ENCODE measurements at regions not wholly inside any gene's neighbourhood (a gene's known extent, or its start where the extent isn't known, plus 50 kb on each side); places are given as distances from the start of the nearest gene placed in this dataset.

DNA sequence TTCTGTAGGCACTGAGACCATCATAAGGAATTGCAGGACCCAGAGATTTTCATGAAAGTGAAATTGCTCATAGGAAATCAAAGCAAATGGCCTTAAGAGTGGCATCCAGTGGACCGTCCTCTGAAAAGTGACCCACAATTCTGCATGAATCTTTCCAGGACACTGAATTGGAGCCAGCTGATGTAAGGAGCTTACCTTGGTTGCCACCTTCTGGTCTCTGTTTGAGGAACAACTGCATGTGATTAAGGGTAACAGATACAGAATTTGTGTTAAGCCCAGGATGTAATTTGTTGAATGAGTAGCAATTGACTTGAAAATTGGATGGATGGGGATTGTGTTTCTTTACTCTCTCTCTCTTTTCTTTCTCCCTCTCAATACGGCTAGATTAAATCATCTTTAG, 49.9 kb upstream of the GAS1 start:
- H3K27me3 Mint-ChIP-seq: peaks cover 1% of the 10 kb centered on the region
- intact Hi-C loops (cut with micrococcal nuclease): no loop called here
- H3K9me3 Mint-ChIP-seq: no peaks in the 10 kb centered on the region

DNA sequence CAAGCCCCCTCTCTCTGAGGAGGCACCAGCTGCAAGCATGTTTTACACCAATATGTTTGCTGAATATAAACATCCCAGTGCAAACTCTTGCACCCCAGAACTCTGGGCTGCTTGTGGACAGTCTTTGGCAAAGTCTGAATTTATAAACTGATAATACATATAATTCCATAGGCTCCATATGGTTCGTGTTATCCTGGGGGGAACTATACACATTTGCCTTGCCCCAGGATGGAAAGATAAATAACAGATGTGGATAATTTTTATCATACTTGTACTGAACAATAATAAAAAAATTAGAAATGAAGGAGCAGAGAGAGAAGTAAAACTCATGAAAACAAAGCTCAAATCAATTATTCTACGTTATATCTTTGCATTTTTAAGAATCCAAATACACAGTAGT, 50.6 kb upstream of the GAS1 start:
- H3K4me3 Mint-ChIP-seq: no peak overlapping the region
- no peaks in the 10 kb centered on the region for H3K4me1 Mint-ChIP-seq (ENCODE audit: low read depth)
- no peaks in the 10 kb centered on the region for H3K9me3 Mint-ChIP-seq
- intact Hi-C loops (cut with micrococcal nuclease): no loop called here
- no peak overlapping the region for H3K27ac Mint-ChIP-seq
- no peaks in the 10 kb centered on the region for H3K36me3 Mint-ChIP-seq (ENCODE audit: low read depth)
- H3K27me3 Mint-ChIP-seq: no peaks in the 10 kb centered on the region

More for the DNA sequence above, 49.9 kb upstream of the GAS1 start:
- no peak overlapping the region for H3K4me3 Mint-ChIP-seq
- no peaks in the 10 kb centered on the region for H3K36me3 Mint-ChIP-seq (ENCODE audit: low read depth)
- H3K27ac Mint-ChIP-seq: no peak overlapping the region
- H3K4me1 Mint-ChIP-seq (ENCODE audit: low read depth): no peaks in the 10 kb centered on the region

DNA sequence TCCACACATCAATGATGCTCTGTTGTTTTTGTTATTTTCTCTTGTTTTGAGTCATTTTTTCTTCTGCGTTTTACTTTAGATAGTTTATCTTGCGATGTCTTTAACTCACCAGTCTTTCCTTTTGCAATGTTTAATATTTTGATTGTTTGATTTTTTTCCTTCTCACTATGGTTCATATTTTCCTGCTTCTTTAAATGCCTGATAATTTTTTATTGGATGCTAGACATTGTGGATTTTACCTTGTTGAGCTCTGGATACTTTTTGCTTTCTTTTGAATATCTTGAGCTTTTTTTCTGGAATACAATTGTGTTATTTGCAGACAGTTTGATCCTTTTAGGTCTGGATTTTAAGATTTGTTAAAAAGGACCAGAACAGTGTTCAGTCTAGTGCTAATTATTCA, 55.2 kb upstream of the GAS1 start:
- Mint-ChIP-seq H3K4me1 (ENCODE audit: low read depth) (no peaks in the 10 kb centered on the region), H3K9me3 (peaks cover 14% of the 10 kb centered on the region), H3K36me3 (ENCODE audit: low read depth) (no peaks in the 10 kb centered on the region), H3K27ac (no peak overlapping the region), H3K27me3 (no peaks in the 10 kb centered on the region), H3K4me3 (no peak overlapping the region)
- intact Hi-C loops (cut with micrococcal nuclease): no loop called here

DNA sequence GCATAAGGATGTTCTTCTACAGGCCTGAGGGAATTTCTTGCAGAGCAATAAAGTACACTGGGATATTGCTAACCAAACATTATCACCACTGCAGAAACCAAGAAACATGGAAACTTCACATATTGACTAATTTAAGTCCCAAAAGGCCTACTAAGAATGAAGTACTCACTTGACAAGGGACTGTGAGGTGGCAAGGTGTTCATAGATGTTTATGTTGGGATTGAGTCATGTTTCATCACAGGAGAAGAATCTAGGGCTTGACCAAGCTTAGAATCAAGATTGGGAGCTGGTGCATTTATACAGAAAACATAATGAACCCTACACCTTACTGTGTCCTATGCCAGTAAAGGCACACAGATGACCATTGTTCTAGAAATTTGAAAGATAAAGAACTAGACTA, 56.7 kb upstream of the GAS1 start:
- Mint-ChIP-seq H3K27ac (no peak overlapping the region), H3K9me3 (peaks cover 14% of the 10 kb centered on the region), H3K4me3 (no peak overlapping the region), H3K36me3 (ENCODE audit: low read depth) (no peaks in the 10 kb centered on the region), H3K27me3 (no peaks in the 10 kb centered on the region), H3K4me1 (ENCODE audit: low read depth) (no peaks in the 10 kb centered on the region)
- intact Hi-C loops (cut with micrococcal nuclease): no loop called here

DNA sequence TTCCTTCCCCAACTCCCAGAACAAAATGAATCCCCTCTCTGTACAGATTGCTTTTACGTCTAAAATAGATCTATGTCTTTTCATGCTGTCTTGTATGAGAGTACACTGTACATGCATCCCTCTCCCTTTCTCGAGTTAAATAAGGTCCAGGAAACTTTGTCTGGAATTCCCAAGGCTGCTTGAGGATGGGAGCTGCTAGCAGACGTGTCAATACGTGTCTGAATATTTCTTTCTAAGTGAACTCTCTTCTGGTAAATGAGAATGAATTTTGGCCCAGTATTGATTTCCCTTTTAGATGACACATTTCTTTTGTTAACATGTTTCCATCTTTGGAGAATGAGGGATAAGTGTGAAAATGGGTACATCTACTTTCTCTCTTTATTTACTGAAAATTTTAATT, 59.6 kb upstream of the GAS1 start:
- Mint-ChIP-seq H3K27me3 (no peaks in the 10 kb centered on the region), H3K9me3 (peaks cover 14% of the 10 kb centered on the region), H3K4me3 (no peak overlapping the region), H3K4me1 (ENCODE audit: low read depth) (no peaks in the 10 kb centered on the region), H3K27ac (no peak overlapping the region), H3K36me3 (ENCODE audit: low read depth) (no peaks in the 10 kb centered on the region)
- intact Hi-C loops (cut with micrococcal nuclease): no loop called here

DNA sequence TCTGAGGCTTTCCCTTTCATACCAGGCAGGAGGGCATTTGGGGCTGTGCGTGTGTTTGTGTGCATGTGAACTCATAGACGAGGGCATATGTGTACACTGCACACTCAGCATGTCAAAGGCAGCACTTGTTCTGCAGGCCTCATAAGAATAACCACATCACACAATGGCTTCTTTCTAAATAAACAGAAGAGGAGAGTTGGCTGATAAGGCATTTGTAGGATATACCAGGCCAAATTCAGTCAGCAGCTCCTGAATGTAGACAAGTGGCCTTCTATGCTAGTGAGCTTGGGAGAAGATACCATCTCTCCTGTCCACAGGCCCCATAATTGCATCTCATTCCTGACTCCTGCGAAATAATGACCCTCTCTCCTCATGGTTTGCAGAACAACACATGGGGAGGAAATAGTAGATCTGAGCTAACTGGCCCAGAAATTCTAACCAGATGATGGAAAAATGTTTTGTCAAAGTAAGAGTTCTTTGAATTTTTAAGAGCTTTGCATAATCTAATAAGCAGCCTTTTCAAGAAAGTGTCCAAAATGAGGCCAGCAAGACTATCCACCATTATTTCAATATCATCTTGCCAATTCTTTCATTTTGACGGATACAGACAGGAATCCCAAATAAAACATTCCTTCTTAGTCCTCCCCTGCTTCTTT, 60.5 kb upstream of the GAS1 start:
- peaks cover 14% of the 10 kb centered on the region for H3K9me3 Mint-ChIP-seq
- no peak overlapping the region for H3K4me3 Mint-ChIP-seq
- intact Hi-C loops (cut with micrococcal nuclease): no loop called here
- no peaks in the 10 kb centered on the region for H3K4me1 Mint-ChIP-seq (ENCODE audit: low read depth)
- H3K36me3 Mint-ChIP-seq (ENCODE audit: low read depth): no peaks in the 10 kb centered on the region
- no peaks in the 10 kb centered on the region for H3K27me3 Mint-ChIP-seq
- no peak overlapping the region for H3K27ac Mint-ChIP-seq

DNA sequence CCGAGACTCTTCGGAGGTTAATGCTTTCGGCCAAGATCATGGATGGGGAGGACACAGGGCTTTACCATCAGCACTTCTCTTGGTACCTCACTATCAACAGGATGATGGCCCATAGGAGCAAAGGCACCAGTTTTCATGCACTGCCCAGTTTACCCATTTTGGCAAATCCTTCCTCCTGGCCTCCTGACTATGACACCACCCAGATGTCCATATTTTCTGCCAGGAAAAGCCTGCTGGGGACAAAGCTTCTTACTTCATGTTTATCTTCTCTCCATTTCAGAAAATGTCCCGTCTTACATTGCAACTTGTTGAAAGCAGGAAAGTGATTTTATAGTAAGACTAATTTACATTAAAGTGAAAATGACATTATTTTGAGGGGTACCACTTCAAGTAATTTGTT, 61.4 kb upstream of the GAS1 start:
- Mint-ChIP-seq H3K4me1 (ENCODE audit: low read depth) (no peaks in the 10 kb centered on the region), H3K4me3 (no peak overlapping the region), H3K27ac (no peak overlapping the region), H3K36me3 (ENCODE audit: low read depth) (no peaks in the 10 kb centered on the region), H3K9me3 (peaks cover 9% of the 10 kb centered on the region), H3K27me3 (no peaks in the 10 kb centered on the region)
- intact Hi-C loops (cut with micrococcal nuclease): no loop called here

DNA sequence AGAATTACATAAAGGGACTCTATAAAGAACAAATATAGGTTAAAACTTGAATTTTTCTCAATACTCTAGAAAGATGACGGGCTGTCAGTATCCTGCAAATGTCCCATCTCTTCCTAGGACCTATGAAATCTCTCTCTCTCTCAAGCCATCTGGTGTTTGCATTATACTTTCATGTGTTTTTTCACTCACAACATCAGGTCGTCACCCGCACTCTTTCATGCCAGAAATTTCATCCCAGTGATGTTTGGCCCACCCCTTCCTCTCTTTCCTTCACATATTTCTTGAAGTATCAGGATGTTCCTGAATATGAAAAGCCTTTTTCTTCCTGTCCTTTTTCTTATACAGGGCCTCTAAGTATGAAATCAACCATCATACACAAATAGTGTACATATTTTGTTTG, 63.3 kb upstream of the GAS1 start:
- intact Hi-C loops (cut with micrococcal nuclease): no loop called here
- Mint-ChIP-seq H3K9me3 (no peaks in the 10 kb centered on the region), H3K4me1 (ENCODE audit: low read depth) (no peaks in the 10 kb centered on the region), H3K27ac (no peak overlapping the region), H3K4me3 (no peak overlapping the region), H3K36me3 (ENCODE audit: low read depth) (no peaks in the 10 kb centered on the region), H3K27me3 (no peaks in the 10 kb centered on the region)

DNA sequence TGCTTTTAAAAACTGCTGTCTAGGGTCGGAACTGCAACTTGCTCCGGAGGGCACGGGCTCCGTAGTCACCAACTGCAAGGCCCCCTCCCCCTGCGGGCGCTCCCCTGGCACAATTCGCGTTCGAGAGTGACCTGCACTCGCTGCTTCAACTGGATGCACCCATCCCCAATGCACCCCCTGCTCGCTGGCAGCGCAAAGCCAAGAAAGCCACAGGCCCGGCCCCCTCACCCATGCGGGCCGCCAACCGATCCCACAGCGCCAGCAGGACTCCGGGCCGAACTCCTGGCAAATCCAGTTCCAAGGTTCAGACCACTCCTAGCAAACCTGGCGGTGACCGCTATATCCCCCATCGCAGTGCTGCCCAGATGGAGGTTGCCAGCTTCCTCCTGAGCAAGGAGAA, 64.2 kb upstream of the GAS1 start:
- intact Hi-C loops (cut with micrococcal nuclease): no loop called here
- H3K4me3 Mint-ChIP-seq: no peak overlapping the region
- H3K9me3 Mint-ChIP-seq: no peaks in the 10 kb centered on the region
- H3K27ac Mint-ChIP-seq: no peak overlapping the region
- no peaks in the 10 kb centered on the region for H3K27me3 Mint-ChIP-seq
- H3K4me1 Mint-ChIP-seq (ENCODE audit: low read depth): no peaks in the 10 kb centered on the region
- H3K36me3 Mint-ChIP-seq (ENCODE audit: low read depth): no peaks in the 10 kb centered on the region

DNA sequence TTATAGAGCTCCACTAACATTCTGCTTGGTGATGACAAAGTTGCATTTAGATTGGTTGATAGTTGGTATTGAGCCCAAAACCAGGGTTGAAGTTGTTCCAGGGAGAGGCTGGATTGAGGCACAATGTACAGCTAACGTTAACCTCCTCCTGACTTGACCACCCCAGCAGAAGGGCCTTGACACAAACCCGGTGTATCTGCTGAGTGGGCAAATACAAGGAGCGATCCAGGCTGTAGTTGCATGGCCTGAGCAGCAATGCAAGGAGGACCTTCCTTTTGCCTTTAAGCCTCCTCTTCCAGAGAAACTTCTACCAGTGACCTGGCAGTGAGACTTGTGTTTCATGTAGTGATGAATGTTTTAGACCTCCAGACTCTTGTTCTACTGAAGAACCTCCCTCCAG, 66.2 kb upstream of the GAS1 start:
- Mint-ChIP-seq H3K27me3 (no peaks in the 10 kb centered on the region), H3K27ac (no peak overlapping the region), H3K36me3 (ENCODE audit: low read depth) (no peaks in the 10 kb centered on the region), H3K4me3 (no peak overlapping the region), H3K4me1 (ENCODE audit: low read depth) (no peaks in the 10 kb centered on the region), H3K9me3 (no peaks in the 10 kb centered on the region)
- intact Hi-C loops (cut with micrococcal nuclease): no loop called here

DNA sequence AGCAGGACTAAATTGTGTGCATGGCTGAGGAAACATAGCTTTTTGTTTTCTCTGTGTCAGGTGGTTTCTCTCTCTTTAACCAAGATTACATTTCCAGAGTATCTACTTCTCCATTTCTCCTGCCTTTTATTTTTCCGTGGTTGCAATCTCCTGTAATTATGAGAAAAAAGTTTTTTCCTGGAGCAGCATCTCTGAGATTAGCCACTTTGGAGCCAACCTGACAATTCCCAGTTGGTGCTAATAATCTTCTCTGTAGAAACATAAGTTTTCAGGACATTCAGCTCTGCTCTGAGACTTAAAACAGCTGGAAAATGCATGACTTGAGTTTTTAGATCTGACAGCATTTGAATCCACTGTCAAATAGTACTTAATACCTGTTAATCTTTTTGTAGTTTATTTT, 67.1 kb upstream of the GAS1 start:
- intact Hi-C loops (cut with micrococcal nuclease): no loop called here
- no peaks in the 10 kb centered on the region for H3K27me3 Mint-ChIP-seq
- H3K27ac Mint-ChIP-seq: no peak overlapping the region
- no peaks in the 10 kb centered on the region for H3K9me3 Mint-ChIP-seq
- no peaks in the 10 kb centered on the region for H3K4me1 Mint-ChIP-seq (ENCODE audit: low read depth)
- H3K36me3 Mint-ChIP-seq (ENCODE audit: low read depth): no peaks in the 10 kb centered on the region
- no peak overlapping the region for H3K4me3 Mint-ChIP-seq

DNA sequence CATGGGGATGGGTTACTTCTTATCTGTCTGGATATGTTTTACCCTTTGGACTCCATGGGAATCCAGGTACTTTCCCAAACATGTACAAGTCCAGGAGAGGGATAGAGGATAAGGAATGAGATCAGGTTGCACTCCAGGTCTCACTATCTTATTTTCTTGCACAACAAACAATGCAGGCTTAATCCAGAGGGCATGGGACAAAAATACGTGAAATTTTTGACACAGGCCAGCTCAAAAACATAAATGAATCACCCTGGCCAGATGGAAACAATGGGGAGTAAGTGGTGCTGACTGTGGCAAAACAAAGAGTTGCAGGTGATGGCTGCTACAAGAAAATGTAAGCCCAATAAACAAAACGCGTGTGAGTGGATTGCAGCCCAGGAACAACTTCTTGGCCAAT, 69.4 kb upstream of the GAS1 start:
- Mint-ChIP-seq H3K27ac (no peak overlapping the region), H3K4me1 (ENCODE audit: low read depth) (no peaks in the 10 kb centered on the region), H3K9me3 (no peaks in the 10 kb centered on the region), H3K27me3 (no peaks in the 10 kb centered on the region), H3K4me3 (no peak overlapping the region), H3K36me3 (ENCODE audit: low read depth) (no peaks in the 10 kb centered on the region)
- intact Hi-C loops (cut with micrococcal nuclease): no loop called here

DNA sequence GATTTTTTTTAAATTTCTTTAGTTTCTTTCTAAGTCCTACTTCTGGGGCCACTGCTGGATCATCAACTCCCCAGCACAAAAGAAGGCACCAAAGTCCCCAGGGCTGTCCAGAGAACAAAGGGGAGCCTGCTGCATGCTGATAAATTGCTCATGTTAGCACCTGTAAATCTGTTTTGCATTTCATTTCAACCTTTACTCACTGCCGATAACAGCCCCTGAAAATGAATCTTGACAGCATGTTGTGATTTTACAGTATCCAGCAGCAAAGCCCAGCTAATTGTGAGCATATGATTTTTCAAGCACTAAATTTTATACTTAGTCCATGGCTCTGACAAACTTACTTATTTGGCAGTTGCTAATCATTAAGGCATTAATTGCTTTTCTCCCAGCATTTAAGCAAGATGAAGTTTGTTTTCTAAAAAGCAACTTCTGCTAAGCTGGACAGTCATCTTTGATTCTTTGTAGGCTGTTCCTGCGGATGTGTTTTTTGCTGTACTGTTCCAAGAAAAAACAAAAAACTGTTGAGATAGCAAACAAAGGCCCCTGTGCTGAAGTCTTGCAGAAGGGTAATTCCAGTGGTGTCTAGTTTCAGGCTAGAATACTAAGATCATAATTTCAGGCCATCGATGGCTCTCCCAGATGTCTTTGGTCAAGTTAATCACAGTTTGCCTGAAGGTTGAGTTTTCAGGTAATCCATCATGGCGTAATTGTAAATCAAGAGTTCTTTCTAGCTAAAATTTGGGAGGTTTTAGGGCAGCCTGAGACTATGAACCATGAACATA, 73.1 kb upstream of the GAS1 start:
- no peak overlapping the region for H3K27ac Mint-ChIP-seq
- no peak overlapping the region for H3K4me3 Mint-ChIP-seq
- no peaks in the 10 kb centered on the region for H3K9me3 Mint-ChIP-seq
- no peaks in the 10 kb centered on the region for H3K27me3 Mint-ChIP-seq
- no peaks in the 10 kb centered on the region for H3K36me3 Mint-ChIP-seq (ENCODE audit: low read depth)
- no peaks in the 10 kb centered on the region for H3K4me1 Mint-ChIP-seq (ENCODE audit: low read depth)
- intact Hi-C loops (cut with micrococcal nuclease): no loop called here

DNA sequence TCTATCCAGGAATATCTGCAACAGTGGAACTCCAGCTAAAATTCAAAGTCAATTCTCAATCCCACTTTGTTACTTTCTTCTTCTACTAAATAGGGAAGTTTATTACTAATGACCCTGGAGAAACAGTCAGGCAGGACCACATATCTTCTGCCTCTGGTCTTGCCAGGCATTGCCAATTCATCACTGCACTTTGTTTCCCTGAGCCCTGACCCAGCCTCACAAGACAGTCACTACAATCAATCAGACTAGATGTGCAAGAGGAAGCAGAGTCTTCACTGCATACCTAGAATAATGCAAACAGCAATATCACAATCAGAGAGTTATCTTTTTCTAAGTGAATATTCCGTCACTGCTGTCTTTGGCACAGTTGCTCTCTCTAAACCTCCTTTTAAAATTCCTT, 74.9 kb upstream of the GAS1 start:
- intact Hi-C loops (cut with micrococcal nuclease): no loop called here
- no peaks in the 10 kb centered on the region for H3K27me3 Mint-ChIP-seq
- no peaks in the 10 kb centered on the region for H3K4me1 Mint-ChIP-seq (ENCODE audit: low read depth)
- H3K27ac Mint-ChIP-seq: no peak overlapping the region
- H3K9me3 Mint-ChIP-seq: no peaks in the 10 kb centered on the region
- no peaks in the 10 kb centered on the region for H3K36me3 Mint-ChIP-seq (ENCODE audit: low read depth)
- H3K4me3 Mint-ChIP-seq: no peak overlapping the region

DNA sequence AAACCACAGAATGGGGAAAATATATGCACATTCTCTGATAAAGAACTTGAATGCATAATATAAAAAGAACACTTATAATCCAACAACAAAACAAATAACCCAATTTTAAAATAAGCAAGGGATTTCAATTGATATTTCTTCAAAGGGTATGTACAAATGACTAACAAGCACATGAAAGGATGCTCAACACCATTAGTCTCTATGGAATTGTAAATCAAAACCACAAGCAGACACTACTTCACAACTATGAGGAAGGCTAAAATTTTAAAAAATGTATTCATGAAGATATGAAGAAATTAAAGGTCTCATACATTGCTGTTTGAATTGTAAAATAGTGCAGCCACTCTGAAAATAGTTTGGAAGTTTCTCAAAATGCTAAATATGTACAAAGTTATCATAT, 78.9 kb upstream of the GAS1 start:
- H3K27me3 Mint-ChIP-seq: no peaks in the 10 kb centered on the region
- no peak overlapping the region for H3K27ac Mint-ChIP-seq
- no peak overlapping the region for H3K4me3 Mint-ChIP-seq
- H3K36me3 Mint-ChIP-seq (ENCODE audit: low read depth): no peaks in the 10 kb centered on the region
- H3K9me3 Mint-ChIP-seq: peaks cover 13% of the 10 kb centered on the region
- intact Hi-C loops (cut with micrococcal nuclease): no loop called here
- no peaks in the 10 kb centered on the region for H3K4me1 Mint-ChIP-seq (ENCODE audit: low read depth)
